ACC112 (cell line): ENCODE measurements at regions not wholly inside any gene's neighbourhood (a gene's known extent, or its start where the extent isn't known, plus 50 kb on each side); places are given as distances from the start of the nearest gene placed in this dataset.

ENCODE experiments used
- H2AFZ ChIP-seq: fragments of 200-600 bp; sonication (generic); one replicate; pipeline ENCODE4 v1.6.0; 2017; ENCODE audit warnings: antibody characterized with exemption, low read length; ENCODE audit not compliant: unreplicated experiment
- H3K27ac ChIP-seq: fragments of 200-600 bp; sonication (generic); 2 replicates; pipeline ENCODE4 v1.5.1; 2014; ENCODE audit warnings: low read depth, mild to moderate bottlenecking, antibody characterized with exemption, low read length, moderate library complexity
- H3K27me3 ChIP-seq: fragments of 200-600 bp; sonication (generic); 2 replicates; pipeline ENCODE4 v1.6.1; 2014; ENCODE audit warnings: mild to moderate bottlenecking, antibody characterized with exemption, low read length, moderate library complexity, mixed read lengths; ENCODE audit not compliant: insufficient read depth
- H3K36me3 ChIP-seq: fragments of 200-600 bp; sonication (generic); 2 replicates; pipeline ENCODE4 v1.6.1; 2016; ENCODE audit warnings: mild to moderate bottlenecking, antibody characterized with exemption, low read length, moderate library complexity, mixed read lengths; ENCODE audit not compliant: insufficient read depth
- H3K4me1 ChIP-seq: fragments of 200-600 bp; sonication (generic); one replicate; pipeline ENCODE4 v1.6.1; 2016; ENCODE audit warnings: low read length, mixed read lengths; ENCODE audit not compliant: insufficient read depth, unreplicated experiment, control insufficient read depth
- H3K4me3 ChIP-seq: fragments of 200-600 bp; sonication (generic); 2 replicates; pipeline ENCODE4 v1.5.1; 2014; ENCODE audit warnings: mild to moderate bottlenecking, low read depth, low read length
- H3K79me2 ChIP-seq: fragments of 200-600 bp; sonication (generic); one replicate; pipeline ENCODE4 v1.6.0; 2016; ENCODE audit warnings: low read length; ENCODE audit not compliant: control insufficient read depth, unreplicated experiment, insufficient read depth

DNA sequence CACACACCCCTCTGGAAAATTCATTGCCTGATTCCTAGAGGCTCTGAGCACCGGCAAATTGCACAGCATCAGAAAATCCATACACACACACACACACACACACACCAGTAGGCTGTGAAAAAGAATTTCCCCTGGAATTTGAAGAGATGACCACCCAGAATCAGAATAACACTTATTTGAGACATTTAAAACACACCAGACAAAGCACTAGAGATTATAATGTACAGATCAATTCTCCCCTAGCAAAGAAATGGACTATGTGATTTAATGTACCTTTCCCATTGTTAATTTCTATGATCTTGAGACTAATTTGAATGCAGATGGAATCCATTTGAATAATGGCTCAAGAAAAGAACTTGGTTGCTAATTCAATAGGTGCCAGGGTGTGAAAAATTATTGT is 399.3 kb downstream of the HNRNPD start:
- Histone ChIP-seq H3K4me1 (no peaks in the 10 kb centered on the region), H3K27ac (no peak overlapping the region), H3K79me2 (no peaks in the 10 kb centered on the region), H3K36me3 (no peaks in the 10 kb centered on the region), H3K4me3 (no peak overlapping the region), H2AFZ (no peak overlapping the region), H3K27me3 (no peaks in the 10 kb centered on the region)

DNA sequence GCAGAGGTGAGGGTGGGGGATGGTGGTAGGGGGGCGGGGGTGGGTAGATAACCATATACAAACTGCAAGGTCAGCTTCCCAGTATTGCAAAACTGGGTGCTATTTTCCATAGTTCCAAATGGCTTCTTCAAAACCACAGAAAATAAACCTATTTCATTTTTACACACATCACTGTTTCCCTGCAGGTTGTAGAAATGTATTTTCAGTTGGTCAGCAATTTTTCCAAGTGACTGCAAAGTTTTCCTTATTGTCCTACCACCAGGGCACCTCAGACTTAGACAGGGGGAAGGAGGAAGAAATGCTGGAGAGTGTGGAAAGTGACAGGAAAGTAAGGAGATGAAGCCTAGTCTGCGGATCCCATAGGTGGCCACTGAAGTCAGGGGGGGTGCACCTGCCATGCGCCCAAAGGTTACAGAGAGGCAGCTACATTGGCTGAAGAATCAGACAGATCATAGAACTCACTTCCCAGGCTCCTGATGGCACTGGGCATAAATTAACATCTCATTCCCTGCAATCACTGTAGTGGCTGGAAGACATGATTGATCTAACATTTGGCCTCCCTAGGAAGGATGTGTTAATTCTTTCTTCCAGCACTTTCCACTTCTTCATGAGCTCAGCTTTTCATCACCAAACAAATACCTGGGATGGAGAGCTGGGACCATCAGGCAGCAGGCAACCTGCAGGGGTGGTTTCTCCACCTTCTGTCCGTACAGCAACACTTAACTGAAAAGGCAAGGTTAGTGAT is 402.0 kb downstream of the HNRNPD start:
- Histone ChIP-seq H3K4me1 (no peaks in the 10 kb centered on the region), H3K27ac (no peak overlapping the region), H3K36me3 (no peaks in the 10 kb centered on the region), H3K79me2 (no peaks in the 10 kb centered on the region), H2AFZ (no peak overlapping the region), H3K4me3 (no peak overlapping the region), H3K27me3 (no peaks in the 10 kb centered on the region)

DNA sequence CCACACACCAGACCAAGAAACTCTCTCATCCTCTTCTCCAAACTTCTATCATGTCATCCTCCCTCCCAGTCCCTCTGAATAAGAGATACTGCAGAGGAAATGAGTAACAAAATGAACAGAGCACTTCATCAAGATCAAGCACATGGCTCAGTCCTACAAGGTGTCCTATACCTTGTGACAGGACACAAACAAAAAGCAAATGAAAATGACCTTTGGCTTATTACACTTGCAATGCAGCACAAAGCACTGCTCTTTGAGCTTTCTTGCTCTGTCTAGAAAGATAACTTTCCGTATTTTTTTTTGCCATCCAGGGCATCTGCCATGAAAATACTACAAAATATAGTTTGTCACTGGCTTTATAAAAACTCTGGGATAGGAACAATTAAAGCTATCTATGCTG is 402.7 kb downstream of the HNRNPD start:
- no peaks in the 10 kb centered on the region for H3K4me1 ChIP-seq
- H2AFZ ChIP-seq = no peak overlapping the region
- H3K79me2 ChIP-seq = no peaks in the 10 kb centered on the region
- H3K27me3 ChIP-seq = no peaks in the 10 kb centered on the region
- no peaks in the 10 kb centered on the region for H3K36me3 ChIP-seq
- H3K27ac ChIP-seq = no peak overlapping the region
- no peak overlapping the region for H3K4me3 ChIP-seq

DNA sequence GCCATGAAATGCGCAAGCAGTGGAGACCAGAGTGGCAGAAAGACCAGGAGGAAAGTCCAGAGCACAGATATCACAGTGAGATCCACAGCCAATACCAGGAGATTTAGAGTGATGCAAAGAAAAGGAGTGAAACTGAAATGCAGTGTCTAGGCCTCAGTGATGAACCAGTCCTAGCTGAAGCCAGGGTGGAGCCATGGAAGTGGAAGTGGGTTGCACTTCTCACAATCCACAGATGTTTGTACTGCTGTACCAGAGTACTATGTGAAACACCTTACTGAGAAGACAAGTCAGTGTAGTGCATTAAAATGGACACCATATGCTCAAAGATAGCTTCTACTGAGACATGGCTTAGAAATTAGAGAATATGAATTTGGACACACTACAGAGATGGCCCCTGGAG is 403.3 kb downstream of the HNRNPD start:
- Histone ChIP-seq H3K4me1 (no peaks in the 10 kb centered on the region), H3K36me3 (no peaks in the 10 kb centered on the region), H2AFZ (no peak overlapping the region), H3K4me3 (no peak overlapping the region), H3K79me2 (no peaks in the 10 kb centered on the region), H3K27me3 (no peaks in the 10 kb centered on the region), H3K27ac (no peak overlapping the region)

DNA sequence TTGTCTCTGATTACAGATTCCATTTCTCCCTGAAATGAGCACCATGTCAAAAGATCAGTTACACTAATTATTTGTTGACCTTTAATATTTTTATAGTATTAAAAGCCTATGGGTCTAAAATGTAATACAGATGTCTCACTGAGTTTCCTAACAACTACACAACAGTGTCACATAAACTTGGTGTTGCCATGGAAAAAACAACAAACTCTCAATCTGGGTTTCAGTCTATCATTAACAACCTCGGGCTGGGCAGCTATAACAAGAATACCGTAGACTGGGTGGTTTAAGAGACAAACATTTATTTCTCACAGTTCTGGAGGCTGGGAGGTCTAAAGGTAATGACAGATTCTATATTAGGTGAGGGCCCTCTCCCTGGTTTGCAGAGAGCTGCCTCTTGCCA is 407.1 kb downstream of the HNRNPD start:
- no peaks in the 10 kb centered on the region for H3K4me1 ChIP-seq
- H3K4me3 ChIP-seq = no peak overlapping the region
- no peak overlapping the region for H2AFZ ChIP-seq
- H3K27me3 ChIP-seq = no peaks in the 10 kb centered on the region
- no peaks in the 10 kb centered on the region for H3K79me2 ChIP-seq
- H3K36me3 ChIP-seq = no peaks in the 10 kb centered on the region
- no peak overlapping the region for H3K27ac ChIP-seq

DNA sequence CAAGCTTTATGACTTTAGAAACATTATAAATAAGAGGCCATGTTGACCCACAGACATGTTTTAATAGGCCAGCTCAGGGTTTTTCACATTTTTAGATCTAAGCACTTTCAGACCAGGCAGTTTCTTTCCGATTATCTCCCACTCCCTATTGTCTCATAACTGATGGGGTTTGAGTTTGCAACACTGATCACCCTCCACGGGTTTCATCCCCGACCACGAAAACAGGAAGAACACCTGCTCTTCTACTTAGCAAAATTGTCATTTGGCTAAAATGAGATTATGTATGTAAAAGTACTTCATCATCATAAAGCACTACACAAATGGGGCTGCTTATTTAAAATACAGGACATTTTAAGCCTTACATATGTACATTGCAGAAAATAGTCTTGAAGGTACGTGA is 407.9 kb downstream of the HNRNPD start:
- Histone ChIP-seq H3K4me3 (no peak overlapping the region), H2AFZ (no peak overlapping the region), H3K79me2 (no peaks in the 10 kb centered on the region), H3K36me3 (no peaks in the 10 kb centered on the region), H3K27me3 (no peaks in the 10 kb centered on the region), H3K27ac (no peak overlapping the region), H3K4me1 (no peaks in the 10 kb centered on the region)

DNA sequence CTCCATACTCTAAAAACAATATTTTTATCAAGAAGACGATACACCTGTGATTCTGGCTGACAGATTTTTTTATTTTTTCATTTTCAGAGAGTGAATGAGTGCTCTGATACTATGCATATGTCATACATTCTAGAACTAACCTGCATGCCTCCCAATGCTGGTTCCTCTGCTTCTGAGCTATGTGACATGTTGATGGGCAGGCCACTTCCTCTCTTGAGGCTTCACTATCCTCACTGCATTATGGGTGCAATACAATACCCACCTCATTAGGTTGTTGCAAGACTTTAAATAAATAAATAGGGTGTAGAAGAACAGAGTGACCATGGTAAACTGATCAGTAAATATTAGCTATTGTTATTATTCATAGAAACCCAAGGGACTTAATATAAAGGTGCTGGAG is 408.3 kb downstream of the HNRNPD start:
- Histone ChIP-seq H2AFZ (no peak overlapping the region), H3K4me3 (no peak overlapping the region), H3K79me2 (no peaks in the 10 kb centered on the region), H3K4me1 (no peaks in the 10 kb centered on the region), H3K36me3 (no peaks in the 10 kb centered on the region), H3K27me3 (no peaks in the 10 kb centered on the region), H3K27ac (no peak overlapping the region)

DNA sequence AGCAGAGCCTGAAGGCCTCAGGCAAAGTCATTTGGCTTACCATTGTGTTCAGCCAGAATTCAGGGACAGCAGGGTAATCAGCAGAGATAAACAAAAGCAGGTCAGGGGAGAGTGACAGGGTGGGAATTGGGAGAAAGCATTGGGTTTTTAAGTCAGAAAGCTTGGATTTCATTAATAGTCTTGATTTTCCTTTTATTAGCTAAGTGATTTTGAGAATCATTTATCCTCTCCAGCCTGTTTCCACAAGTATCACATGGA is 410.1 kb downstream of the HNRNPD start:
- Histone ChIP-seq H3K4me1 (no peaks in the 10 kb centered on the region), H3K27ac (no peak overlapping the region), H3K36me3 (no peaks in the 10 kb centered on the region), H2AFZ (no peak overlapping the region), H3K27me3 (no peaks in the 10 kb centered on the region), H3K79me2 (no peaks in the 10 kb centered on the region), H3K4me3 (no peak overlapping the region)

DNA sequence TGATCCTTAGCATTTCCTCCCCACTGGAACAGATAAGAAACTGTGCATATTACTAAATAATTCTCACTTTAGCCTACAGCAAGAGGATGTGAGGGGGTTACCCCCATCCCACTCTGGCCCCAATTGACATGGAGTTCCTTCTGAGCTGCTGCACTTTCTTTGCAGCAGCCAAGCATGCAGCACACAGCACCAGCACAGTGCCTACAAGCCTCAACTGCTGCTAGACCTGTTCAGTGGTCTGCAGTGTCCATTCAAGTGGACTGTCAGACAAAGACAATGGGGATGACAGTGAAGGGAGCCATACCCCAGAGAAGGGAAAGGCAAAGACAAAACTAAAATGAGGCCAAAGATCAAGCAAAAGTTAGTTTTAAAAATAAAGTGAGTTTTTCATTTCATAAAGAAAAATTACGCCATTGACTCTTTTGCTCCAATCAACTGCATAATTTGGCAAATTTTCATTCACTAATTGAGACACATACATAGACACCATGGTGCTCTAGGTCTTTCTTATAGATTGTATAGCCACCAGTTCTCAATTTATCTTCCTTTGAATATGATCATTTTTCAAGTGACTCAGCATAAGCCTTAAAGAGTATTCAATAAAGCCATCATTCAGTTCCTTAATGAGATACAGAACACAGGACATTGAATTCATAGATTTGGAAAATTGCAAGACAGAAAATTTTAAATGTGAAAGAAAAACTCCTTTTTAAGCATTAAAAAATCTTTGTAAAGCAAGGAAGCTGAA is 410.6 kb downstream of the HNRNPD start:
- no peaks in the 10 kb centered on the region for H3K79me2 ChIP-seq
- no peaks in the 10 kb centered on the region for H3K4me1 ChIP-seq
- H3K27me3 ChIP-seq = no peaks in the 10 kb centered on the region
- H3K36me3 ChIP-seq = no peaks in the 10 kb centered on the region
- no peak overlapping the region for H3K4me3 ChIP-seq
- no peak overlapping the region for H3K27ac ChIP-seq
- no peak overlapping the region for H2AFZ ChIP-seq

DNA sequence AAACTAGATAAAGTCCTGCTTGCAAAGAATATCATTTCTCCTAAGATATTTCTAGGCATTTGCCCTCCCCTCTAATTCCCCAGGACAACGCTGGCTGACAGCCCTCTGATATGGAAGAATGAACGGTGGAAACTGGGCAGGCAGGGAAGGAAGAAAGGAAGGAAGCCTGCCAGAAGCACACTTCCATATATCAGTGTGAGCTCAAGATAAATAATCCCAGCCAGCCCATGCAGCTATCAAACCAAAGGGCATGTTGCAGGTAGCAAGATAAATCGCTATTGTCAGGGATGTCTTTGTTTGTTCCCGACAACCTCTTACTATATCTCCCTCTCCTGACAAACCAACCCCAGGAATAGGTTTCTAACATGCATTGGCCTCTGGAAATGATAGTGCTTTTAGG is 412.8 kb downstream of the HNRNPD start:
- H3K4me3 ChIP-seq = no peak overlapping the region
- H3K36me3 ChIP-seq = no peaks in the 10 kb centered on the region
- no peak overlapping the region for H3K27ac ChIP-seq
- no peaks in the 10 kb centered on the region for H3K79me2 ChIP-seq
- H3K4me1 ChIP-seq = no peaks in the 10 kb centered on the region
- no peak overlapping the region for H2AFZ ChIP-seq
- no peaks in the 10 kb centered on the region for H3K27me3 ChIP-seq

DNA sequence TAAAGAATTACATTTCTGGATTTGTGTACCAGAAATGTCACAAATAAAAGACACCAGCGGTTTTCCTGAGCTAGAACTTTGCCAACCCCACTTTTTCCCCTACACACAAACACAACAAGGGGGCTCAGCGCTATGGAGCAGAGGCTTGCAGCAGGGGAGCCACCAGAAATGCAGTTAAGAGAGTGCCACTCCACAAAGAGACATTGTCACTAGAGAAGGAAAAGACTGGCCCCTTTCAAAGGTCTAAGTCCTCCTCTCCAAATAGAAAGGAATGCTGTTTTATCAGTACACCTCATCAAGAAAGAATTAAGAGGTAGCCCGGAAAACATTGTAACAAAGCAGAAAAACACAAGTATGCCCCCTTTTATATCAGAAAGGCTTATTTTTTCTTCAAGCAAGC is 419.5 kb downstream of the HNRNPD start:
- no peaks in the 10 kb centered on the region for H3K4me1 ChIP-seq

More for the DNA sequence above, 419.5 kb downstream of the HNRNPD start:
- no peaks in the 10 kb centered on the region for H3K27me3 ChIP-seq
- no peak overlapping the region for H3K27ac ChIP-seq
- H3K79me2 ChIP-seq = no peaks in the 10 kb centered on the region
- no peak overlapping the region for H3K4me3 ChIP-seq
- H3K36me3 ChIP-seq = no peaks in the 10 kb centered on the region
- H2AFZ ChIP-seq = no peak overlapping the region
